ENCODE measurements at regions not wholly inside any gene's neighbourhood (a gene's known extent, or its start where the extent isn't known, plus 50 kb on each side); places are given as distances from the start of the nearest gene placed in this dataset.

GRCh38 chr2:84088656-84089055 is 370.4 kb downstream of the SUCLG1 start:
- TF ChIP-seq, protein P1, sequence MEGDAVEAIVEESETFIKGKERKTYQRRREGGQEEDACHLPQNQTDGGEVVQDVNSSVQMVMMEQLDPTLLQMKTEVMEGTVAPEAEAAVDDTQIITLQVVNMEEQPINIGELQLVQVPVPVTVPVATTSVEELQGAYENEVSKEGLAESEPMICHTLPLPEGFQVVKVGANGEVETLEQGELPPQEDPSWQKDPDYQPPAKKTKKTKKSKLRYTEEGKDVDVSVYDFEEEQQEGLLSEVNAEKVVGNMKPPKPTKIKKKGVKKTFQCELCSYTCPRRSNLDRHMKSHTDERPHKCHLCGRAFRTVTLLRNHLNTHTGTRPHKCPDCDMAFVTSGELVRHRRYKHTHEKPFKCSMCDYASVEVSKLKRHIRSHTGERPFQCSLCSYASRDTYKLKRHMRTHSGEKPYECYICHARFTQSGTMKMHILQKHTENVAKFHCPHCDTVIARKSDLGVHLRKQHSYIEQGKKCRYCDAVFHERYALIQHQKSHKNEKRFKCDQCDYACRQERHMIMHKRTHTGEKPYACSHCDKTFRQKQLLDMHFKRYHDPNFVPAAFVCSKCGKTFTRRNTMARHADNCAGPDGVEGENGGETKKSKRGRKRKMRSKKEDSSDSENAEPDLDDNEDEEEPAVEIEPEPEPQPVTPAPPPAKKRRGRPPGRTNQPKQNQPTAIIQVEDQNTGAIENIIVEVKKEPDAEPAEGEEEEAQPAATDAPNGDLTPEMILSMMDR (IDR thresholded peaks at IDR 0.05 in 2 of 3, conservative IDR thresholded peaks at IDR 0.05 in 1 of 3; ENCODE audit: control insufficient read depth in 2 of 3, extremely low read depth in 1 of 3, insufficient read depth in 1 of 3, low read depth in 3 of 3, low read length in 3 of 3) = no peak
- no peak for TF ChIP-seq GABPA (IDR thresholded peaks at IDR 0.05; ENCODE audit: low read depth)
- no peak for TF ChIP-seq CHD4 (IDR thresholded peaks at IDR 0.05)
- TF ChIP-seq BHLHE40 (IDR thresholded peaks at IDR 0.05; ENCODE audit: borderline replicate concordance in 1 of 2, low read depth in 2 of 2, low read length in 1 of 2) = no peak
- no peak for TF ChIP-seq ASH2L (IDR thresholded peaks at IDR 0.05; ENCODE audit: borderline replicate concordance, low read depth)
- TF ChIP-seq, protein P2, sequence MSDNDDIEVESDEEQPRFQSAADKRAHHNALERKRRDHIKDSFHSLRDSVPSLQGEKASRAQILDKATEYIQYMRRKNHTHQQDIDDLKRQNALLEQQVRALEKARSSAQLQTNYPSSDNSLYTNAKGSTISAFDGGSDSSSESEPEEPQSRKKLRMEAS (IDR thresholded peaks at IDR 0.05; ENCODE audit: low read depth, low read length) = no peak
- no peak for TF ChIP-seq EP300 (IDR thresholded peaks at IDR 0.05; ENCODE audit: borderline replicate concordance in 1 of 2, control insufficient read depth in 1 of 2, low read depth in 2 of 2, low read length in 2 of 2)
- no peak for TF ChIP-seq ZBTB11 (CRISPR knock-in tag; IDR thresholded peaks at IDR 0.05)
- no peak for TF ChIP-seq KDM1A (IDR thresholded peaks at IDR 0.05; ENCODE audit: borderline replicate concordance)
